B cell (primary cell): ENCODE measurements at regions not wholly inside any gene's neighbourhood (a gene's known extent, or its start where the extent isn't known, plus 50 kb on each side); places are given as distances from the start of the nearest gene placed in this dataset.

Experiments
- CTCF ChIP-seq: fragments of 200-600 bp; IDR thresholded peaks from one replicate; pipeline ENCODE4 v1.8.0; 2022; ENCODE audit warnings: antibody characterized with exemption, mild to moderate bottlenecking
- EZH2 ChIP-seq: IDR thresholded peaks from 2 replicates; pipeline ENCODE4 v1.6.1; 2012; ENCODE audit warnings: borderline replicate concordance, low read depth, mild to moderate bottlenecking, moderate library complexity, low read length; ENCODE audit not compliant: insufficient read depth, poor library complexity, severe bottlenecking

GRCh38 chr3:1462856-1463450, 370.1 kb downstream of the CNTN6 start:
- TF ChIP-seq EZH2: no peak
- TF ChIP-seq CTCF: no peak
